ENCODE measurements at regions not wholly inside any gene's neighbourhood (a gene's known extent, or its start where the extent isn't known, plus 50 kb on each side); places are given as distances from the start of the nearest gene placed in this dataset.

DNA sequence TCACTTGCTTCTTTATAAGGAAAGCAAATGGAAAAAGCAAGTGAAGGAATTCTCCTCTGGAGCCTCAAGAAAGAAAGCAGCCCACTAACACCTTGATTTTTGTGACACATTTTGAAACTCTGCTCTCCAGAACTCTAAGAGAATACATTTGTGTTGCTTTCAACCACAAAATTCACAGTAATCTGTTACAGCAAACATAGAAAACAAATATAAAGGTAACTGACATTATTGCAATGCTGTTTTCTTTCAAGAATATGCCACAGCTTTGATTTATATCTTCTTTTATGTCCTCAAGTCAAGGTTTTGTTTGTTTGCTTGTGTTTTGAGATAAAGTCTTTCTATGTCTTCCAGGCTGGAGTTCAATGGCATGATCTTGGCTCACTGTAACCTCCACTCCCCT lies 103.1 kb upstream of the FIGN start:
- H3K23ac ChIP-seq (ENCODE audit: low read depth, low read length), result no peak overlapping the region
- TF ChIP-seq CHD1 (IDR thresholded peaks at IDR 0.05; ENCODE audit: low read depth, low read length), result no peak
- no peak for TF ChIP-seq RFX5 (IDR thresholded peaks at IDR 0.05; ENCODE audit: low read depth, low read length)
- TF ChIP-seq, protein P1, sequence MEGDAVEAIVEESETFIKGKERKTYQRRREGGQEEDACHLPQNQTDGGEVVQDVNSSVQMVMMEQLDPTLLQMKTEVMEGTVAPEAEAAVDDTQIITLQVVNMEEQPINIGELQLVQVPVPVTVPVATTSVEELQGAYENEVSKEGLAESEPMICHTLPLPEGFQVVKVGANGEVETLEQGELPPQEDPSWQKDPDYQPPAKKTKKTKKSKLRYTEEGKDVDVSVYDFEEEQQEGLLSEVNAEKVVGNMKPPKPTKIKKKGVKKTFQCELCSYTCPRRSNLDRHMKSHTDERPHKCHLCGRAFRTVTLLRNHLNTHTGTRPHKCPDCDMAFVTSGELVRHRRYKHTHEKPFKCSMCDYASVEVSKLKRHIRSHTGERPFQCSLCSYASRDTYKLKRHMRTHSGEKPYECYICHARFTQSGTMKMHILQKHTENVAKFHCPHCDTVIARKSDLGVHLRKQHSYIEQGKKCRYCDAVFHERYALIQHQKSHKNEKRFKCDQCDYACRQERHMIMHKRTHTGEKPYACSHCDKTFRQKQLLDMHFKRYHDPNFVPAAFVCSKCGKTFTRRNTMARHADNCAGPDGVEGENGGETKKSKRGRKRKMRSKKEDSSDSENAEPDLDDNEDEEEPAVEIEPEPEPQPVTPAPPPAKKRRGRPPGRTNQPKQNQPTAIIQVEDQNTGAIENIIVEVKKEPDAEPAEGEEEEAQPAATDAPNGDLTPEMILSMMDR (conservative IDR thresholded peaks at IDR 0.05; ENCODE audit: low read depth, low read length), result no peak
- TF ChIP-seq, protein P2, sequence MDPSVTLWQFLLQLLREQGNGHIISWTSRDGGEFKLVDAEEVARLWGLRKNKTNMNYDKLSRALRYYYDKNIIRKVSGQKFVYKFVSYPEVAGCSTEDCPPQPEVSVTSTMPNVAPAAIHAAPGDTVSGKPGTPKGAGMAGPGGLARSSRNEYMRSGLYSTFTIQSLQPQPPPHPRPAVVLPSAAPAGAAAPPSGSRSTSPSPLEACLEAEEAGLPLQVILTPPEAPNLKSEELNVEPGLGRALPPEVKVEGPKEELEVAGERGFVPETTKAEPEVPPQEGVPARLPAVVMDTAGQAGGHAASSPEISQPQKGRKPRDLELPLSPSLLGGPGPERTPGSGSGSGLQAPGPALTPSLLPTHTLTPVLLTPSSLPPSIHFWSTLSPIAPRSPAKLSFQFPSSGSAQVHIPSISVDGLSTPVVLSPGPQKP (IDR thresholded peaks at IDR 0.05; ENCODE audit: borderline replicate concordance, low read depth, low read length), result no peak
- TF ChIP-seq MXI1 (IDR thresholded peaks at IDR 0.05; ENCODE audit: borderline replicate concordance, low read depth, low read length), result no peak
- TF ChIP-seq BHLHE40 (IDR thresholded peaks at IDR 0.05; ENCODE audit: low read depth, low read length), result no peak
- dilution Hi-C loops (cut with HindIII; ENCODE audit: low sequenced_read_pairs, unreplicated experiment) (no loop called here), in situ Hi-C loops (cut with MboI; ENCODE audit: low sequenced_read_pairs) (no loop called here), intact Hi-C loops (cut with micrococcal nuclease) (no loop called here)
- no peaks in the 10 kb centered on the region for H3K79me1 ChIP-seq (ENCODE audit: low read depth in 1 of 2, low read length in 2 of 2)
- H3K4me2 ChIP-seq (ENCODE audit: low read depth, low read length), result no peak overlapping the region
- no peak overlapping the region for H3K18ac ChIP-seq (ENCODE audit: low read depth, low read length)
- no peak overlapping the region for H2AK5ac ChIP-seq (ENCODE audit: low read depth, low read length)
- no peak overlapping the region for H4K8ac ChIP-seq (ENCODE audit: low read depth in 2 of 2, low read length in 2 of 2)
- CTCF ChIA-PET, result no interaction called here
- H2AFZ ChIP-seq (replicated peaks; ENCODE audit: low read length, poor library complexity), result no peak overlapping the region
- DNase-seq, result no peak
- no peaks in the 10 kb centered on the region for H3K9me1 ChIP-seq (ENCODE audit: insufficient read depth, low read length)
- H3K14ac ChIP-seq (replicated peaks; ENCODE audit: low read depth, low read length), result no peak overlapping the region
- no peak overlapping the region for H2AK9ac ChIP-seq (replicated peaks; ENCODE audit: low read depth, low read length, poor library complexity)
- no peak overlapping the region for H2BK120ac ChIP-seq (ENCODE audit: low read depth, low read length)
- no peak overlapping the region for H3K27ac ChIP-seq (ENCODE audit: insufficient read depth, low read length)
- H3K9me3 ChIP-seq (ENCODE audit: control insufficient read depth, insufficient read depth, low read length), result no peaks in the 10 kb centered on the region
- H2BK5ac ChIP-seq (ENCODE audit: low read depth, low read length, poor library complexity, severe bottlenecking), result no peak overlapping the region
- H3K4me1 ChIP-seq (ENCODE audit: control insufficient read depth, insufficient read depth, low read length), result no peaks in the 10 kb centered on the region
- no peaks in the 10 kb centered on the region for H3K27me3 ChIP-seq (ENCODE audit: control insufficient read depth, insufficient read depth, low read length)
- no peak for ATAC-seq (ENCODE audit: low read depth)
- no peak overlapping the region for H2BK15ac ChIP-seq (ENCODE audit: low read depth, low read length)
- H3K36me3 ChIP-seq (ENCODE audit: control insufficient read depth, insufficient read depth, low read length), result no peaks in the 10 kb centered on the region
- H4K5ac ChIP-seq (ENCODE audit: low read depth, low read length), result no peak overlapping the region
- H4K20me1 ChIP-seq (ENCODE audit: insufficient read depth, low read length), result no peaks in the 10 kb centered on the region
- H4K91ac ChIP-seq (ENCODE audit: insufficient read depth, low read depth, low read length), result no peak overlapping the region
- no peak overlapping the region for H2BK20ac ChIP-seq (ENCODE audit: low read depth, low read length)
- H3K56ac ChIP-seq (ENCODE audit: extremely low read depth, insufficient read depth, low read length), result no peak overlapping the region
- no TSS peak for BruUV-seq (replicated peaks)
- H3K4ac ChIP-seq (ENCODE audit: low read depth, low read length), result no peak overlapping the region
- POLR2A ChIA-PET (ENCODE audit: unreplicated experiment), result no interaction called here
- H3K4me3 ChIP-seq (ENCODE audit: insufficient read depth, low read depth, low read length), result no peak overlapping the region
- H3K9ac ChIP-seq (ENCODE audit: low read depth, low read length), result no peak overlapping the region

Data from IMR-90 (cell line).